DOHH2 (cell line): ENCODE measurements at regions not wholly inside any gene's neighbourhood (a gene's known extent, or its start where the extent isn't known, plus 50 kb on each side); places are given as distances from the start of the nearest gene placed in this dataset.

Experiments used
- H3F3A ChIP-seq: fragments of 200-600 bp; sonication (generic), shearing (Covaris generic); 2 replicates; pipeline ENCODE4 v1.6.0; 2016; ENCODE audit warnings: antibody characterized with exemption, mild to moderate bottlenecking; ENCODE audit not compliant: control insufficient read depth, insufficient read depth
- H3K27ac ChIP-seq: fragments of 200-600 bp; sonication (generic); 2 replicates; pipeline ENCODE4 v1.5.1; 2014; ENCODE audit warnings: low read depth, mild to moderate bottlenecking, low read length, moderate library complexity
- H3K27me3 ChIP-seq: fragments of 200-600 bp; sonication (generic); 2 replicates; pipeline ENCODE4 v1.6.1; 2014; ENCODE audit warnings: mild to moderate bottlenecking, low read length, mixed read lengths; ENCODE audit not compliant: control insufficient read depth
- H3K36me3 ChIP-seq: fragments of 200-600 bp; sonication (generic); 2 replicates; pipeline ENCODE4 v1.6.1; 2014; ENCODE audit warnings: mild to moderate bottlenecking, low read length, moderate library complexity, mixed read lengths; ENCODE audit not compliant: control insufficient read depth
- H3K4me1 ChIP-seq: fragments of 200-600 bp; sonication (generic); 2 replicates; pipeline ENCODE4 v1.6.1; 2014; ENCODE audit warnings: mild to moderate bottlenecking, low read length, mixed read lengths; ENCODE audit not compliant: control insufficient read depth
- H3K4me2 ChIP-seq: fragments of 200-600 bp; sonication (generic); 2 replicates; pipeline ENCODE4 v1.6.0; 2014; ENCODE audit warnings: mild to moderate bottlenecking, low read length, moderate library complexity
- H3K4me3 ChIP-seq: fragments of 200-600 bp; sonication (generic); 2 replicates; pipeline ENCODE4 v1.5.1; 2014; ENCODE audit warnings: mild to moderate bottlenecking, low read length, mixed read lengths
- H3K79me2 ChIP-seq: fragments of 200-600 bp; sonication (generic); 2 replicates; pipeline ENCODE4 v1.6.1; 2014; ENCODE audit warnings: mild to moderate bottlenecking, low read length, mixed read lengths; ENCODE audit not compliant: control insufficient read depth
- H3K9me2 ChIP-seq: fragments of 200-600 bp; sonication (generic); replicated peaks from 2 replicates; pipeline ENCODE4 v1.6.1; 2014; ENCODE audit warnings: mild to moderate bottlenecking, low read length, mixed read lengths; ENCODE audit not compliant: control insufficient read depth
- H3K9me3 ChIP-seq: fragments of 200-600 bp; sonication (generic); 2 replicates; pipeline ENCODE4 v1.6.1; 2014; ENCODE audit warnings: antibody characterized with exemption, low read length, mixed read lengths; ENCODE audit not compliant: control insufficient read depth, insufficient read depth
- H4K20me1 ChIP-seq: fragments of 200-600 bp; sonication (generic); 2 replicates; pipeline ENCODE4 v1.6.0; 2014; ENCODE audit warnings: low read depth, mild to moderate bottlenecking, antibody characterized with exemption, low read length, moderate library complexity; ENCODE audit not compliant: control insufficient read depth, insufficient read depth
- EZH2phosphoT487 ChIP-seq: fragments of 200-600 bp; sonication (generic); IDR thresholded peaks from 2 replicates; pipeline ENCODE4 v1.6.1; 2017; ENCODE audit warnings: borderline replicate concordance, mild to moderate bottlenecking, antibody characterized with exemption, low read length, moderate library complexity, mixed read lengths
- TF ChIP-seq, protein P1 (sequence below): fragments of 200-600 bp; sonication (generic); IDR thresholded peaks from one replicate; pipeline ENCODE4 v1.5.1; 2014; ENCODE audit warnings: antibody characterized with exemption, mild to moderate bottlenecking, low read depth, low read length; ENCODE audit not compliant: poor library complexity, severe bottlenecking

DNA sequence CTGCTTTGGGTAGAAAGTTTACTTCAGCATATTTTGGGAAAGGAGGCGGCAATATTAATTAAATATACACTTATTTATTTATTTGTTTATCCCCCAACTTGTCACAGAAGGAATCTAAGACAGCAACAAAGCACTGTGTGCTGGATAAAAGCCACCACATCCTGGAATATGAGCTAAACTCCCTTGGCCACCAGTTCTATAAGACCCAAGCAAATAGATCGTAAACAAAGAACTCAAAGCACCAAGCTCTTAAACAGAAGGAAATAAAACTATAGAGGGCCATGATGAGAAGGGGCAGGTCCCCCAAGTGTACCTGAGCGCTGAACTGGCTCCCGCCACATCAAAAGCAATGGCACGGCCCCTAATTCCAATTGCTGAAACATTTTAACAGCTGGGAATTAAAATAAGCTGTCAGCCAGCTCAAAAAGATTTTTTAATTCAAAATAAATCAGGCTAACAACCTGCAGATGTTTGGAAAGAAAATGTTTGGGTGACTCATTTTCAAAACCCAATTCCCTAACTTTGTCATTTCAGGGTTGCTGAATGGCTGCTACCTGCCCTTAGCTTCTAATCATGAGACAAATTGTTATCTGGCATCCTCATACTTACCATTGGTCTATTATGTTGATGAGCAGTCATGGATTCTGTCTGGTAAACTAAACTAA is 127.1 kb downstream of the SLC30A10 start:
- H4K20me1 ChIP-seq: no peaks in the 10 kb centered on the region
- H3K4me3 ChIP-seq: no peak overlapping the region
- no peaks in the 10 kb centered on the region for H3K36me3 ChIP-seq
- H3K27ac ChIP-seq: no peak overlapping the region
- no peaks in the 10 kb centered on the region for H3K9me2 ChIP-seq
- no peaks in the 10 kb centered on the region for H3F3A ChIP-seq
- peaks cover 8% of the 10 kb centered on the region for H3K27me3 ChIP-seq
- no peak overlapping the region for H3K4me2 ChIP-seq
- H3K4me1 ChIP-seq: no peaks in the 10 kb centered on the region
- H3K9me3 ChIP-seq: no peaks in the 10 kb centered on the region
- TF ChIP-seq, protein P1, sequence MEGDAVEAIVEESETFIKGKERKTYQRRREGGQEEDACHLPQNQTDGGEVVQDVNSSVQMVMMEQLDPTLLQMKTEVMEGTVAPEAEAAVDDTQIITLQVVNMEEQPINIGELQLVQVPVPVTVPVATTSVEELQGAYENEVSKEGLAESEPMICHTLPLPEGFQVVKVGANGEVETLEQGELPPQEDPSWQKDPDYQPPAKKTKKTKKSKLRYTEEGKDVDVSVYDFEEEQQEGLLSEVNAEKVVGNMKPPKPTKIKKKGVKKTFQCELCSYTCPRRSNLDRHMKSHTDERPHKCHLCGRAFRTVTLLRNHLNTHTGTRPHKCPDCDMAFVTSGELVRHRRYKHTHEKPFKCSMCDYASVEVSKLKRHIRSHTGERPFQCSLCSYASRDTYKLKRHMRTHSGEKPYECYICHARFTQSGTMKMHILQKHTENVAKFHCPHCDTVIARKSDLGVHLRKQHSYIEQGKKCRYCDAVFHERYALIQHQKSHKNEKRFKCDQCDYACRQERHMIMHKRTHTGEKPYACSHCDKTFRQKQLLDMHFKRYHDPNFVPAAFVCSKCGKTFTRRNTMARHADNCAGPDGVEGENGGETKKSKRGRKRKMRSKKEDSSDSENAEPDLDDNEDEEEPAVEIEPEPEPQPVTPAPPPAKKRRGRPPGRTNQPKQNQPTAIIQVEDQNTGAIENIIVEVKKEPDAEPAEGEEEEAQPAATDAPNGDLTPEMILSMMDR: no peak
- no peak for TF ChIP-seq EZH2phosphoT487
- H3K79me2 ChIP-seq: no peaks in the 10 kb centered on the region

DNA sequence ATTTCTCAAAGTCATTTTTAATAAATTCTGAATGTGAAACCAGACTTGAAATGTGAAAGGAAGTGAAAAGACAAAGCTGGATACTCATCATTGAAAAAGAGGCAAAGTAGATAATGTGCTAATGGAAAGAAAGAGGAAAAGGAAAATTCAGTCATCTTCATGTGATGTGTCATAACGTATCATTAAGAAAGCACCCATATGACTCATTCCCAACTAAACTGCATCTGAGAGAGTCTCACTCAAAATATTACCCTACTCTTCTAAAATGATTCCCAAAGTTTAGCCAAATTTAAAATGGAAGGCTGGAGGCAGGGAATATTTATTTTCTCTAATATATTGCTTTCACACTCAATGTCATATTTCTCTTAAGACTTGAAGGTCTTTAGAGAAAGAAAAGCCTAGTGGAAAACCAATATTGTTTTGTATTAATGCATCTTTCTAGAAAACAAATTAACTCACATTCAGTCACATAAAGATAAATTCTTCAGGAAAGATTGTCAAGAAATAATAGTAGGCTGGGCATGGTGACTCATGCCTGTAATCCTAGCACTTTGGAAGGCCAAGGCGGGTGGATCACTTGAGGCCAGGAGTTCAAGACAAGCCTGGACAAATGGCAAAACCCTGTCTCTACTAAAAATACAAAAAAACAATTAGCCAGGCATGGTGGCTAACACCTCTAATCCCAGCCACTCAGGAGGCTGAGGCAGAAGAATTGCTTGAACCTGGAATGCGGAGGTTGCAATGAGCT is 129.9 kb downstream of the SLC30A10 start:
- no peak overlapping the region for H3K4me2 ChIP-seq
- no peak overlapping the region for H3K4me3 ChIP-seq
- peaks cover 3% of the 10 kb centered on the region; the same call in 1 of the 2 replicates for H3K27me3 ChIP-seq
- H4K20me1 ChIP-seq: no peaks in the 10 kb centered on the region
- H3K9me3 ChIP-seq: no peaks in the 10 kb centered on the region
- peaks cover 5% of the 10 kb centered on the region; the same call in 1 of the 2 replicates for H3K4me1 ChIP-seq
- H3K27ac ChIP-seq: no peak overlapping the region
- H3F3A ChIP-seq: no peaks in the 10 kb centered on the region
- no peaks in the 10 kb centered on the region for H3K36me3 ChIP-seq
- TF ChIP-seq EZH2phosphoT487: no peak
- TF ChIP-seq, protein P1: no peak
- no peaks in the 10 kb centered on the region for H3K9me2 ChIP-seq
- no peaks in the 10 kb centered on the region for H3K79me2 ChIP-seq

DNA sequence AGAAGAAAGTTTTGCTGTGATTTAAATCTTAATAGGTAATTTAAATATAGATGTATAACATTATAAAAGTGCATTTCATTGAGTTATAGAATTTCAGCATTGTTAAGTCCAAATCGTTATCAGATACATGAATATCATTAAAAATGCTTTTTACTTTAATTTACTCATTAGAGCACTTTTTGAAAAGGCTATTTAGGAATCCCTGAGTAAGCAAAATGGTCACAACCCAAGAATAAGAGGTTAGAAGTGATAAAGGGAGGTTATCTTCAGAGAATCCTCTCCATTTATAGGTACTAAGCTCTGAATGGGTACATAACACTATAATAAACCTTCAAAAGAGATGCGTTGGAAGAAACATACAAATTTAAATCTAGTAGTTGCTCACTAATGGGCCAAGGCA is 130.7 kb downstream of the SLC30A10 start:
- H3K4me1 ChIP-seq: peaks cover 5% of the 10 kb centered on the region; the same call in 1 of the 2 replicates
- no peak for TF ChIP-seq EZH2phosphoT487
- TF ChIP-seq, protein P1: no peak
- H4K20me1 ChIP-seq: no peaks in the 10 kb centered on the region
- no peak overlapping the region for H3K4me2 ChIP-seq
- no peaks in the 10 kb centered on the region for H3K9me2 ChIP-seq
- no peak overlapping the region for H3K4me3 ChIP-seq
- H3K36me3 ChIP-seq: no peaks in the 10 kb centered on the region
- no peaks in the 10 kb centered on the region for H3K9me3 ChIP-seq
- H3K27me3 ChIP-seq: peaks cover 3% of the 10 kb centered on the region; the same call in 1 of the 2 replicates
- H3F3A ChIP-seq: no peaks in the 10 kb centered on the region
- no peaks in the 10 kb centered on the region for H3K79me2 ChIP-seq
- H3K27ac ChIP-seq: no peak overlapping the region
